GM12892 (cell line): ENCODE measurements at regions not wholly inside any gene's neighbourhood (a gene's known extent, or its start where the extent isn't known, plus 50 kb on each side); places are given as distances from the start of the nearest gene placed in this dataset.

Experiments
- POLR2A ChIP-seq: IDR thresholded peaks from 2 replicates; pipeline ENCODE4 v1.6.1; 2011; ENCODE audit warnings: low read depth, low read length, control low read depth
- TAF1 ChIP-seq: IDR thresholded peaks from 2 replicates; pipeline ENCODE4 v1.6.1; 2011; ENCODE audit warnings: low read depth, mild to moderate bottlenecking, control low read depth, low read length, borderline replicate concordance

DNA sequence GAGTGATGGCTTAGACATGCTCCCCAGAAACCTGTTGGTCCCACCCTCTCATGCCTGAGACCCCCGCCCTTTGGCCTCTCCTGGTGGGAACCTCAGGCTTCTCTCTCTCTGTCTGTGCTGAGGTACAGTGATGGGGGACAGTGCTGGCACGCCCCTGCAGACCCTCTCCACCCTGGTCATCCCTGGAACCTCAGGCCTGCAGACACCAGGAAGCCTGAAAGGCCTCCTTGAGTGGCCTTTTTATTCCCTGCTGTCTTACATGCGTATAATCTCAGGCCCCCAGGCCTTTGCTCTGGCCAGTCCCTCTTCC is 78.5 kb upstream of the MAFB start:
- TF ChIP-seq POLR2A (no peak), TAF1 (no peak)
